GM12873 (cell line): ENCODE measurements at regions not wholly inside any gene's neighbourhood (a gene's known extent, or its start where the extent isn't known, plus 50 kb on each side); places are given as distances from the start of the nearest gene placed in this dataset.

Experiments used
- TF ChIP-seq, protein P1 (sequence below): IDR thresholded peaks from 2 replicates; pipeline ENCODE4 v1.5.1; 2012; ENCODE audit warnings: low read depth, mild to moderate bottlenecking, moderate library complexity, low read length, control low read depth; ENCODE audit not compliant: insufficient read depth; ENCODE audit errors: missing control alignments

DNA sequence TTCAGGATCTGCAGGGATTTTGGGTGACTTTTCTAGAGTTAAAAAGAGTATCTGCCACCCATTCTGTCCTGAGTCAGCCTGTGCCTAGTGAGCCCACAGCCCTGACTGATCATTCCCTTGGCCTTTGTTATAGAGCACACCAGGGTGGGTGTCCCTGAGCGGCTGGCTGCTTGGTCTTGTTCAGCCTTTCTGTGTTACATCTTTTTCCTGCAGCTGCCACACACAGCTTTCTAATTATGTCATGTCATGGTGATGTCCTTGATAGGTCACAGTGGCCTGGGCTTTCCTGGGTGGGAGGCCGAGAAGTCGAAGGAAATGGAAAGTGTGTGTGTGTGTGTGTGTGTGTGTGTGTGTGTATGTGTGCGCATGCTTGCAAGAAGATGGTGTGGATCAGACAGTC lies 293.2 kb upstream of the CRY1 start:
- TF ChIP-seq, protein P1, sequence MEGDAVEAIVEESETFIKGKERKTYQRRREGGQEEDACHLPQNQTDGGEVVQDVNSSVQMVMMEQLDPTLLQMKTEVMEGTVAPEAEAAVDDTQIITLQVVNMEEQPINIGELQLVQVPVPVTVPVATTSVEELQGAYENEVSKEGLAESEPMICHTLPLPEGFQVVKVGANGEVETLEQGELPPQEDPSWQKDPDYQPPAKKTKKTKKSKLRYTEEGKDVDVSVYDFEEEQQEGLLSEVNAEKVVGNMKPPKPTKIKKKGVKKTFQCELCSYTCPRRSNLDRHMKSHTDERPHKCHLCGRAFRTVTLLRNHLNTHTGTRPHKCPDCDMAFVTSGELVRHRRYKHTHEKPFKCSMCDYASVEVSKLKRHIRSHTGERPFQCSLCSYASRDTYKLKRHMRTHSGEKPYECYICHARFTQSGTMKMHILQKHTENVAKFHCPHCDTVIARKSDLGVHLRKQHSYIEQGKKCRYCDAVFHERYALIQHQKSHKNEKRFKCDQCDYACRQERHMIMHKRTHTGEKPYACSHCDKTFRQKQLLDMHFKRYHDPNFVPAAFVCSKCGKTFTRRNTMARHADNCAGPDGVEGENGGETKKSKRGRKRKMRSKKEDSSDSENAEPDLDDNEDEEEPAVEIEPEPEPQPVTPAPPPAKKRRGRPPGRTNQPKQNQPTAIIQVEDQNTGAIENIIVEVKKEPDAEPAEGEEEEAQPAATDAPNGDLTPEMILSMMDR: no peak

DNA sequence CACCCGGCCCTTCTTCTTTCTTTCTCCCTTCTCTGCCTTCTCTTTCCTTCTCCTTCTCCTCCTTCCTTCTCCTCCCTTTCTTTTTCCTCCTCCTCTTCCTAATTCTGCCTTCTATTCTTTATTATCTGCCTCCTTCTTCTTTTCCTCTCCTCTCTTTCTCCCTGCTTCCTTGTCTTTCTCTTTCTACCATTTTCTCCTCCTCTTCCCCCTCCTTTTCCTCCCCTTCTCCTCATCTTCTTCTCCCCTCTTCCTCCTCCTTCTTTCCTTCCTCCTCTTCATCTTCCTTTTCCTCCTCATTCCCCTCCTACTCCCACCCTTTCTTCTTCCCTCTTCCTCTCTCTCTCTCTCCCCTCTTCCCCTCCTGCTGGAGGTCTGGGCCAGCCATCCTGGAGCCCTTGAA lies 294.9 kb upstream of the CRY1 start:
- TF ChIP-seq, protein P1: no peak

DNA sequence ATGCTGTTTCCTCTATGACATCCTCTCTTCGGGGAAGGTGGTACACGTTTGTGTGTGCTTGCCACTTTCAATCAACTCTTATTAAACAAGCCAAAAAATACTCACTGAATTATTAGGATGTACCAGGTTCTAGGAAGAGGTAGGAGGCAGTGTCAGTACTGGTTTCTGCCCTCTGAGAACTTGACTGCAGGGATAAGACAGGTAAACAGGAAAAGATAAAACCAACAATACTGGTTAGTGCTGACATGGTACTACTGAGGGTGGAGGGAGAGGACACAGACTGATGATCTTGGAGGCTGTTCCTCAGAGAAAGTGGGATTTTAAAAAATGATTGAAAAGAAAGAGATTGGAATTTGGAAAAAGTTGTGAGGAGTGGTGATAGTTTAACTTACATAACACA lies 295.2 kb upstream of the PWP1 start:
- TF ChIP-seq, protein P1: no peak

DNA sequence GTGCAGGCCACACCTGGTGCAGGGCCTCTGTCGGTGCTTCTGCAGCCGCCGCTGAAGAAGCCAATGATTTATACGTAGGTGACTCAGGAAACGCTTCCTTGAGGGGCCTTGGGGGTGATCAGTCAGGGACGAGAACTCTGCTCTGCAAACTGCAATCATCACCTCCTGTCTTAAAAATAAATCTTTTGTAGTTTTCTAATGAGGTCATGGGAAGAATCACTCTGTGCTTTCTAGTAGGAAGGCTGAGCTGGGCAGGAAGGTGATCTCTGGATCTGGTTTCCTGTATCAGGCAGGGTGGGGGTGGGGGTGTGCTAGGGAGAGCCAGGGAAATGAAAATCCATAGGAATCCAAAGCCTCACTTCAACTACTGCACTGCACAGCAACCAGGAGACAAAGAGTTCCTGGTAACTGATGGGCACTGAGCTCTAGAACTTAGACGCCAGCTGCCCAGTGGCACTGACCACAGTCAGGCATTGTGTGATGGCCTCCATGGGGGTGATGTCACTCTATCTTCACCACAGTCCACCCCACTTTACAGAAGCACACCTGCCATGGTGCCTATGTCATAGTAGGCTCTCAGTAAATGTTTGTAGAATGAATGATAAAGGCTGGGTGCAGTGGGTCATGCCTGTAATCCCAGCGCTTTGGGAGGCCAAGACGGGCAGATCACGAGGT lies 292.4 kb upstream of the PWP1 start:
- TF ChIP-seq, protein P1: no peak

DNA sequence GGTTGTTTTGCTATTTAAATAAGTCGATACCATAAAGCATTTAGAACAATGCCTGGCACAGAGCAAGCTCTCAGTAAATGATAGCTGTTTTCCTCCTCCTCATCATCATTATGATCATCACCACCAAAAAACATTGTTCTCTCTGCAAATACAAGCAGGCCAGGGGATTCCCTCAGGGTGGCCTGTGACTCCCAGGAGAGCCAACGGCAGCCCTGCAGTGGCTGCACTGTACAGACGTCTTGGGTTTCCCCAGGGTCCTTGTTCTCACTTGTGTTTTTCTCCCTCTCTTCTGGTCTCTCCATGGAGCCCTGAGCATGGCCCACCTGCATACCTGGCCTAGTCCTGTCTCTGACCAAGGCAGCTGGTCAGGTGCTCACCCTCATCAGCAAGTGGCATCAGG lies 290.9 kb upstream of the PWP1 start:
- TF ChIP-seq, protein P1: no peak

DNA sequence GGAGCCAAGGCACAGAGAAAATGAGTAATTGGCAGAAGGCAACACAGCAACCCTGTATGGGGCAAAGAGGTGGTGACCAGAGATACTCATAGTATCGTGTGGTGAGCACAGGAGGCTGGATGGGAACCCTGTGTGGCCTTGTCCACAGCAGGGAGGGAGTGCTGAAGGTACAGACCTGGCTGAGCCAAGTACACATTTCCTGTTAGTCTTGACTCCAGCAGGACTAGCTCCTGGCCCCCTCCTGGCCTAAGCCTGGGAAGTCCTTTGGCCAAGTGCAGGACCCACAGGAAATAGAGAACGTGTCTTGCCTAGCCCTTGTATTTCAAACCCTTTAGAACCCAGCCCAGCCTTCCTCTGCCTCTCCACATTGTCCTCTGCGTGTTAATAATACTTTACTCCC lies 289.8 kb upstream of the PWP1 start:
- TF ChIP-seq, protein P1: no peak

DNA sequence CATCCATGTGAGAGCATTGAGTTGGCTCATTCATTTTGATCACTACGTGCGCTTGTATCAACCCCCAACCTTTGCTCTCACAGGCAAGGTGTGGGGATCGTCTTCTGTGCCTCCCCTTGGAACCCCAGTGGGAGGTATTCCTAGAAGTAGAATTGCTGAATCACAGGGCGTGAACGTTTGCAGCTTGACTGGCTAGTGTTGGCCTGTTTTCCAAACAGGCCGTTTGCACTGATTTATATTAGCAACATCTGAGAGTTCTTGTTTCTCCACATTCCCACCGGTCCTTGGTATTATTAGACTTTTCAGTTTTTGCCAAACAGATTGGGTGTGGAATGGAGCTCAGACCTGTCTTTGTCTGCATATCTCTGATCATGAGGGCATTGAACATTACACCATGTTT lies 288.6 kb upstream of the PWP1 start:
- TF ChIP-seq, protein P1: no peak
